Body of pancreas (tissue), 4 donors: ENCODE measurements at regions not wholly inside any gene's neighbourhood (a gene's known extent, or its start where the extent isn't known, plus 50 kb on each side); places are given as distances from the start of the nearest gene placed in this dataset.

Experiments used
- ATAC-seq: fragments of 150-250 bp; one replicate; pipeline ENCODE4 v1.9.1; 2016
- DNase-seq, 4 donors: peaks; one replicate each; pipeline ENCODE4 v3.0.0-alpha.2; 2019
- H3K27ac ChIP-seq, 4 donors: fragments of 200-600 bp; sonication (generic); 1 replicate in 3 of 4; 2 replicates in 1 of 4; pipeline versions ENCODE4 v1.5.1 to v1.6.1; 2016 to 2019; ENCODE audit warnings: mild to moderate bottlenecking in 1 of 4, mixed read lengths in 1 of 4, moderate library complexity in 1 of 4
- H3K27me3 ChIP-seq, 2 donors: fragments of 200-600 bp; sonication (generic); one replicate each; pipeline ENCODE4 v1.6.0; 2016; ENCODE audit warnings: mild to moderate bottlenecking in 1 of 2
- H3K36me3 ChIP-seq, 2 donors: fragments of 200-600 bp; sonication (generic); replicated peaks in 1 of 2; 2 replicates each; pipeline ENCODE4 v1.5.1; 2016; ENCODE audit warnings: low read depth in 2 of 2; ENCODE audit not compliant: insufficient read depth in 1 of 2
- H3K4me1 ChIP-seq: fragments of 200-600 bp; sonication (generic); one replicate; pipeline ENCODE4 v1.6.0; 2016
- H3K4me3 ChIP-seq, 2 donors: fragments of 200-600 bp; sonication (generic); 1 replicate in 1 of 2; 2 replicates in 1 of 2; pipeline ENCODE4 v1.5.1; 2016 to 2019
- H3K9me3 ChIP-seq, 3 donors: fragments of 200-600 bp; sonication (generic); 1 replicate in 2 of 3; 2 replicates in 1 of 3; pipeline ENCODE4 v1.5.1; 2016
- POLR2A ChIP-seq, 3 donors: fragments of 450-650 bp; IDR thresholded peaks; one replicate each; pipeline ENCODE4 v1.6.1; 2016; ENCODE audit warnings: antibody characterized with exemption in 3 of 3, mild to moderate bottlenecking in 2 of 3
- WGBS, 2 donors: methylation state at CpG; one replicate each; pipeline ENCODE4 v1.1.5; 2017; 5-methylcytosine and 5-hydroxymethylcytosine counted together
- intact Hi-C: fragments of 100-400 bp; cut with DNase I; formaldehyde crosslinking; loops from one replicate; pipeline ENCODE4 v1.15.1; 2023
- TF ChIP-seq, protein P1 (sequence below), 7 experiments: fragments of 450-650 bp in 4 of 7; fragments of 200-600 bp in 3 of 7; sonication (generic) in 3 of 7; IDR thresholded peaks; one replicate each; pipeline ENCODE4 v1.5.1; 2016 to 2019; ENCODE audit warnings: antibody characterized with exemption in 7 of 7

DNA sequence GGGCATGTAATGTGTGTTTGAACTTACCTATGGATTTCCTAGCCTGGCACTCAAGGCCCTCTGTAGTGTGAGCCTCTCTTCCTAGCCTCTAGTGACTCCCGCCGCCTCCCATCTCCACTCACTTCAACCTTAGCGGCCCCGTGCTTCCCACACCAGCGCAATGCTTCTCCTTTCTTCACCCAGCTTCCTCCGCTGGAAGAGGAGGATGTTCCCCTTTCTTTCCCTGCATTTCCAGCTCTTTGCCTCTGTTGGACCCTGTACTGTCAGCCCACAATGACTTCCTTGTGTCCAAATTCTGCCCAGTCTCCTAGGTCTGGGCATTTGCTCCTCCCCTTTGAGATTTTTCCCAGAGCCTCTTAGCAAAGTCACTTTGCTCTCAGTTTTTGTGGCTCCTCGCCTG is 138.1 kb upstream of the IRF2BP2 start:
- H3K27ac ChIP-seq, result no peak overlapping the region
- TF ChIP-seq POLR2A (IDR thresholded peaks at IDR 0.05), result no peak
- TF ChIP-seq, protein P1, sequence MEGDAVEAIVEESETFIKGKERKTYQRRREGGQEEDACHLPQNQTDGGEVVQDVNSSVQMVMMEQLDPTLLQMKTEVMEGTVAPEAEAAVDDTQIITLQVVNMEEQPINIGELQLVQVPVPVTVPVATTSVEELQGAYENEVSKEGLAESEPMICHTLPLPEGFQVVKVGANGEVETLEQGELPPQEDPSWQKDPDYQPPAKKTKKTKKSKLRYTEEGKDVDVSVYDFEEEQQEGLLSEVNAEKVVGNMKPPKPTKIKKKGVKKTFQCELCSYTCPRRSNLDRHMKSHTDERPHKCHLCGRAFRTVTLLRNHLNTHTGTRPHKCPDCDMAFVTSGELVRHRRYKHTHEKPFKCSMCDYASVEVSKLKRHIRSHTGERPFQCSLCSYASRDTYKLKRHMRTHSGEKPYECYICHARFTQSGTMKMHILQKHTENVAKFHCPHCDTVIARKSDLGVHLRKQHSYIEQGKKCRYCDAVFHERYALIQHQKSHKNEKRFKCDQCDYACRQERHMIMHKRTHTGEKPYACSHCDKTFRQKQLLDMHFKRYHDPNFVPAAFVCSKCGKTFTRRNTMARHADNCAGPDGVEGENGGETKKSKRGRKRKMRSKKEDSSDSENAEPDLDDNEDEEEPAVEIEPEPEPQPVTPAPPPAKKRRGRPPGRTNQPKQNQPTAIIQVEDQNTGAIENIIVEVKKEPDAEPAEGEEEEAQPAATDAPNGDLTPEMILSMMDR (IDR thresholded peaks at IDR 0.05), result no peak
- H3K36me3 ChIP-seq, result no peaks in the 10 kb centered on the region
- H3K27me3 ChIP-seq, result no peaks in the 10 kb centered on the region
- WGBS, 2 donors, result 87 to 95% methylated on average over 7 of the region's 7 CpGs
- intact Hi-C loops, result no loop called here
- DNase-seq (no peak), ATAC-seq (no peak)
- no peaks in the 10 kb centered on the region for H3K9me3 ChIP-seq
- H3K4me3 ChIP-seq, result no peak overlapping the region
- H3K4me1 ChIP-seq, result peaks cover 43% of the 10 kb centered on the region

DNA sequence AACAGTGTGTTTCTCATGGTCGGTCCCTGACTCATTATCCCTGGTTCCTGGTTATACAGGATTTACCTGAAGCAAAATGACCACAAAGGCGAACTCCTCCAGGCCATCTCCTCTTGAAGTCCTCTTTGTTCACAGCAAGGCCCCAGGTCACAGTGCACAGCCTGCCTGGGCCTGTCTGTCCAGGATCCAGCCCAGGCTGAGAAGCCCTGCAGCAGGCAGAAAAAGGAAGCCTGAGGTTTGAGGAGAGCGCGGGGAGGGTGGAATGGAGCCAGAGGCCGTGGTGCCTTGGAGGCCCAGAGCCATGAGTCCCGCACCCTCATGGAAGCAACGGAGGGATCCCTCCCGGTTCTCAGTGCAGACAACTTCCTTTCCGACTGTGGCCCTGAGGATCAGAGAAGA is 136.8 kb upstream of the IRF2BP2 start:
- DNase-seq (no peak), ATAC-seq (no peak)
- Histone ChIP-seq H3K4me1 (peaks cover 36% of the 10 kb centered on the region), H3K4me3 (no peak overlapping the region), H3K36me3 (no peaks in the 10 kb centered on the region), H3K9me3 (no peaks in the 10 kb centered on the region), H3K27ac (no peak overlapping the region), H3K27me3 (no peaks in the 10 kb centered on the region)
- intact Hi-C loops, result no loop called here
- no peak for TF ChIP-seq POLR2A (IDR thresholded peaks at IDR 0.05)
- TF ChIP-seq, protein P1 (IDR thresholded peaks at IDR 0.05), result no peak
- 83 to 93% methylated on average over 8 to 9 of the region's 9 CpGs for WGBS, 2 donors

DNA sequence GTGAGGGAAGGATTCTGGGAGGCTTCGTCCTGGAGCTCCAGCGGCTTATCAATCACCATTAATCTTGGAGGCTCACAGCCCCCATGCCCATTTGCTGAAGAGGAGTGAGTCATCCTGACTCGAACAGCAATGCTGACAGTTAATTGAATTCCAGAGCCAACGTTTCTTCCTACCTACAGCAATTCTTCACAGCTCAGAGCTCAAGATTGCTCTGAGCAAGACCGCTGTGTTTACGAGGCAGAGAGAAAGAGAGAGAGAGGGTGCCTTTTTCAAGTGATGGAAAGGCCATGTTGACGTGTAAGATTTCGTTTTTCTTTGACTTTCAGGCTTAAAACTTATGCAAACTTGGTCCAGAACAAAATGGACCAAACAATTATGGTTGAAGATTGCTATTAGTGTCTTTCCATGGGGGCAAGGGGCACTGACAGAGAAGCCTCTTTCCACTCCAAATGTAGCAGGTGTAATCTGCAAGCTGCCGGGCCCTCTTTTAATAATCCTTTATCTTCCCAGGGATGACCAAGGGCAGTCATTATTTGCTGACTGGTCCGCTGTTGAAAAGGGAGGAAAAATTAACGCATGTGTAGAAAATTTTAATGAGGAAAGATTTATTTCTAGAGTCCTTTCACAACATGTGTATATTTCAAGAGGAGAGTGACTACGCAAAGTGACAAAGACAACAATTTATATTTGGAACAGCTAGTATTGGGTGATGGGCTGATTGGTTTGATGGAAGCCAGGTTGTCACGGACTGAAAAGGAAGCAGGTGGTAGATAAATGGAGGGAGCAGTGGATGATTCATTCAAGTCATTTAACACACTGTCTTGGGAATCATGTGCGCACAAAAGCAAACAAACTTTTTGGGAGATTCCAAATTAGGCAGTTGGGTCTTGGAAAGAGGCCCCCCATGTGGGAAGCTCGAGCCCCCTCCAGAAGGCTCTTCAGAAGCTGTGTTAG is 136.1 kb upstream of the IRF2BP2 start:
- ATAC-seq (no peak), DNase-seq (no peak)
- H3K27me3 ChIP-seq, result no peaks in the 10 kb centered on the region
- H3K9me3 ChIP-seq, result no peaks in the 10 kb centered on the region
- H3K4me1 ChIP-seq, result peaks cover 29% of the 10 kb centered on the region
- no peak for TF ChIP-seq POLR2A (IDR thresholded peaks at IDR 0.05)
- TF ChIP-seq, protein P1 (IDR thresholded peaks at IDR 0.05), result no peak
- no peaks in the 10 kb centered on the region for H3K36me3 ChIP-seq
- intact Hi-C loops, result no loop called here
- 78 to 79% methylated on average over 15 of the region's 15 CpGs for WGBS, 2 donors
- no peak overlapping the region for H3K4me3 ChIP-seq
- no peak overlapping the region for H3K27ac ChIP-seq

DNA sequence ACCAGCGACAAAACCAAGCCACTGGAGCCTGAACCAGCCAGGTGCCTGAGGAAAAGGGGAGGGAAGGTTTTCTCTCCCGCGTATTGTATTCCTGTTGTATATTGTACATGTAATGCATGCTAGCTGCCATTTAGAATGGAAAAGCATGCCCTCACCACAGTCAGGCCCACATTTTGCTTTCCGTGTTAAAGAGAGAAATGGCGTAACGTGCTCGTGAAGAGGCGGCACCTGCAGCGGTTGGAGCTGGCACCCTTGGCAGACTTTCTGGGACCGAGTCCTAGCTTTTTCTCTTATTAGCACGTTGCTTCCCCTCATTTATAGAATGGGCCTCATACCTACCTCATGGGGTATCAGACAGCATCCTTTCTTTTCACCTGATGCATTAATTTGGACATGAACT is 135.3 kb upstream of the IRF2BP2 start:
- Histone ChIP-seq H3K4me3 (no peak overlapping the region), H3K4me1 (peaks cover 22% of the 10 kb centered on the region), H3K9me3 (no peaks in the 10 kb centered on the region), H3K27ac (no peak overlapping the region), H3K36me3 (no peaks in the 10 kb centered on the region), H3K27me3 (no peaks in the 10 kb centered on the region)
- TF ChIP-seq, protein P1 (IDR thresholded peaks at IDR 0.05), result no peak
- no peak for TF ChIP-seq POLR2A (IDR thresholded peaks at IDR 0.05)
- intact Hi-C loops, result no loop called here
- ATAC-seq (no peak), DNase-seq (no peak)
- WGBS, 2 donors, result 93 to 95% methylated on average over 11 of the region's 11 CpGs
